Neural progenitor cell (in vitro differentiated cells): ENCODE measurements at regions not wholly inside any gene's neighbourhood (a gene's known extent, or its start where the extent isn't known, plus 50 kb on each side); places are given as distances from the start of the nearest gene placed in this dataset.

ENCODE experiments used
- DNase-seq: peaks from one replicate; pipeline ENCODE4 v3.0.0-alpha.2; 2016; ENCODE audit warnings: low spot score
- H2AFZ ChIP-seq: fragments of 200-600 bp; sonication (generic); replicated peaks from 2 replicates; pipeline ENCODE4 v1.6.1; 2016; ENCODE audit warnings: antibody characterized with exemption
- H3F3A ChIP-seq: fragments of 200-600 bp; sonication (generic); 2 replicates; pipeline ENCODE4 v1.6.1; 2016; ENCODE audit warnings: antibody characterized with exemption, low read depth
- H3K27ac ChIP-seq: fragments of 200-600 bp; sonication (generic); 2 replicates; pipeline ENCODE4 v1.5.1; 2016; ENCODE audit warnings: mild to moderate bottlenecking
- H3K27me3 ChIP-seq: fragments of 200-600 bp; sonication (generic); 2 replicates; pipeline ENCODE4 v1.6.1; 2016; ENCODE audit warnings: mild to moderate bottlenecking, moderate library complexity
- H3K36me3 ChIP-seq: fragments of 200-600 bp; sonication (generic); 2 replicates; pipeline ENCODE4 v1.5.1; 2016
- H3K4me1 ChIP-seq: fragments of 200-600 bp; sonication (generic); 2 replicates; pipeline ENCODE4 v1.6.1; 2016; ENCODE audit warnings: mixed run types
- H3K4me2 ChIP-seq: fragments of 200-600 bp; sonication (generic); 2 replicates; pipeline ENCODE4 v1.6.1; 2016
- H3K4me3 ChIP-seq: fragments of 200-600 bp; sonication (generic); 2 replicates; pipeline ENCODE4 v1.5.1; 2016
- H3K79me2 ChIP-seq: fragments of 200-600 bp; sonication (generic); 2 replicates; pipeline ENCODE4 v1.6.1; 2016; ENCODE audit warnings: low read depth
- H3K9ac ChIP-seq: fragments of 200-600 bp; sonication (generic); 2 replicates; pipeline ENCODE4 v1.6.1; 2016
- H3K9me3 ChIP-seq: fragments of 200-600 bp; sonication (generic); 2 replicates; pipeline ENCODE4 v1.5.1; 2016; ENCODE audit warnings: low read depth
- H4K20me1 ChIP-seq: fragments of 200-600 bp; sonication (generic); 2 replicates; pipeline ENCODE4 v1.6.1; 2016; ENCODE audit warnings: low read depth
- H3K27ac Mint-ChIP-seq: 3 replicates; pipeline ENCODE4 v1.8.0; 2021; ENCODE audit warnings: mixed read lengths
- H3K27me3 Mint-ChIP-seq: 2 replicates; pipeline ENCODE4 v1.8.0; 2022; ENCODE audit warnings: low read depth, mild to moderate bottlenecking, inconsistent platforms, moderate library complexity, mixed read lengths; ENCODE audit not compliant: insufficient read depth
- H3K36me3 Mint-ChIP-seq: 3 replicates; pipeline ENCODE4 v1.8.0; 2021; ENCODE audit warnings: mixed read lengths
- H3K4me1 Mint-ChIP-seq: 3 replicates; pipeline ENCODE4 v1.8.0; 2021; ENCODE audit warnings: mixed read lengths
- H3K4me3 Mint-ChIP-seq: 3 replicates; pipeline ENCODE4 v1.8.0; 2021; ENCODE audit warnings: mild to moderate bottlenecking, moderate library complexity, mixed read lengths
- H3K9me3 Mint-ChIP-seq: 3 replicates; pipeline ENCODE4 v1.8.0; 2020; ENCODE audit warnings: mixed read lengths
- CTCF ChIP-seq: fragments of 200-600 bp; sonication (generic); IDR thresholded peaks from 2 replicates; pipeline ENCODE4 v1.5.1; 2017; ENCODE audit warnings: antibody characterized with exemption, mild to moderate bottlenecking
- EZH2 ChIP-seq: fragments of 200-600 bp; sonication (generic); IDR thresholded peaks from 2 replicates; pipeline ENCODE4 v1.6.1; 2017; ENCODE audit warnings: antibody characterized with exemption, mild to moderate bottlenecking, moderate library complexity
- EZH2phosphoT487 ChIP-seq: fragments of 200-600 bp; sonication (generic); IDR thresholded peaks from 2 replicates; pipeline ENCODE4 v1.6.1; 2017; ENCODE audit warnings: antibody characterized with exemption

DNA sequence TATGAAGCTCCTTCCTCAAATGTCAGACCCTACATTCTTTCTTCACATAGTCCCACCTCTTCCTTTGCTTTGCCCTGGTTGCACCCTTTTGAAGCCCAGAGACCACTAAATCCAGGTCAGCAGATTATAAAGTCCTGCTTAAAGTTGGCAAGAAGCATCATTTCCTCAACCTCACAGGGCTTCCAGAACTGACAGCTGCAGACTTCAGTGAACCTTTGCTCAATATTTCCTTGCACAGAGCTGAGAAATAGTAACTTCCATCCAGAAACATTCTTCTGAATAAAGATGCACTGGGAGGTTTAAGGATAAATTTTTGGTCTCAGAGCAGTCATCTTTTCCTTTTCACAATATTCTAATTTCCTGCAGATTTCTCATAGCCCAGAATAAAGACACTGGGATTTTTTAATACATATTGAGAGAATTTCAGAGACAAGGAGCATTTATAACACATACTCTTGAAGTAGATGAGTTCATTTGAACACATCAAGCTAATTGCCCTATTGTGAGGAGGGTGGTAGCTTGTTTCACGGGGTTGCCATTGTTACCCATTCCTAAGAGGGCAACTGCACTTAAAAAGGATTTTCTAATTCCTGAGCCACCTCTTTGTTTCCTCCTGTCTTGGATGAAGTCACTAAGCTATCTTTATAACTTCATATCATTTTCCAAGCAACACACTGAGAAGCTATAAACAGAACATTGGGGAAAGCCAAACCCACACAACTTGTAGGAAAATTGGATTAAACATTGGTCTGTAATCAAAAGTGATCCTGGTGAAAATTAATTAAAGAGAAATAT is 150.2 kb upstream of the PLN start:
- H3K27me3 Mint-ChIP-seq: no peaks in the 10 kb centered on the region
- Histone ChIP-seq H3K27me3 (no peaks in the 10 kb centered on the region), H3F3A (no peaks in the 10 kb centered on the region), H2AFZ (no peak overlapping the region), H3K4me2 (peak overlapping the region; percentile 21), H3K4me3 (no peak overlapping the region), H3K79me2 (no peaks in the 10 kb centered on the region), H3K4me1 (peaks cover 12% of the 10 kb centered on the region), H3K27ac (no peak overlapping the region), H3K36me3 (no peaks in the 10 kb centered on the region), H4K20me1 (no peaks in the 10 kb centered on the region), H3K9me3 (no peaks in the 10 kb centered on the region), H3K9ac (no peak overlapping the region)
- no peak overlapping the region for H3K27ac Mint-ChIP-seq
- TF ChIP-seq CTCF (no peak), EZH2 (no peak), EZH2phosphoT487 (no peak)
- no peak overlapping the region for H3K4me3 Mint-ChIP-seq
- H3K36me3 Mint-ChIP-seq: no peaks in the 10 kb centered on the region
- peak; percentile 61 for DNase-seq
- peaks cover 15% of the 10 kb centered on the region for H3K4me1 Mint-ChIP-seq
- peaks cover 3% of the 10 kb centered on the region for H3K9me3 Mint-ChIP-seq

DNA sequence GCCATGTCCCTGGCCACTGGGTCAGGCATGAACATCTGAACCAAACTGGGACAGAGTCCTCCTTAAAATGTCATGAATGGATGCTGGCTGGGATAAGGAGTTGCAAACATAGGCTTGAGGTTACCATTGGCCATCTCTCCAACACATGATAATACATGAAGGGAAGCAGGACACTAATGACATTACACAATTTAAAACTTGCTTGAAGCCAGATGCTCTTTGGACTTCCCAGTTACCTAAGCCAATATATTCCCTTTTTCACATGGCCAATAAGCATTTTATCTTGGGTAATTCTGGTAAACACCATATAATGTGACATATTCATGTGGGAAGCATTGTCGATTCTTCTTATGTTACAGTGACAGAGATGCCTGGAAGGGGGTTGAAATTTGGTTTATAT is 148.0 kb upstream of the PLN start:
- no peak overlapping the region for H3K4me2 ChIP-seq
- no peak overlapping the region for H3K4me3 Mint-ChIP-seq
- DNase-seq: no peak
- H3K4me1 Mint-ChIP-seq: peaks cover 15% of the 10 kb centered on the region
- H3K27me3 ChIP-seq: no peaks in the 10 kb centered on the region
- H2AFZ ChIP-seq: no peak overlapping the region
- H3K36me3 Mint-ChIP-seq: no peaks in the 10 kb centered on the region
- no peaks in the 10 kb centered on the region for H3K9me3 ChIP-seq
- H3K27ac Mint-ChIP-seq: no peak overlapping the region
- H3K4me3 ChIP-seq: no peak overlapping the region
- H3K4me1 ChIP-seq: peaks cover 12% of the 10 kb centered on the region
- H3K9ac ChIP-seq: no peak overlapping the region
- H3K9me3 Mint-ChIP-seq: no peaks in the 10 kb centered on the region
- no peaks in the 10 kb centered on the region for H3K36me3 ChIP-seq
- no peaks in the 10 kb centered on the region for H4K20me1 ChIP-seq
- H3K27me3 Mint-ChIP-seq: no peaks in the 10 kb centered on the region
- H3F3A ChIP-seq: no peaks in the 10 kb centered on the region
- no peak overlapping the region for H3K27ac ChIP-seq
- no peaks in the 10 kb centered on the region for H3K79me2 ChIP-seq
- TF ChIP-seq EZH2phosphoT487 (no peak), EZH2 (no peak), CTCF (no peak)

DNA sequence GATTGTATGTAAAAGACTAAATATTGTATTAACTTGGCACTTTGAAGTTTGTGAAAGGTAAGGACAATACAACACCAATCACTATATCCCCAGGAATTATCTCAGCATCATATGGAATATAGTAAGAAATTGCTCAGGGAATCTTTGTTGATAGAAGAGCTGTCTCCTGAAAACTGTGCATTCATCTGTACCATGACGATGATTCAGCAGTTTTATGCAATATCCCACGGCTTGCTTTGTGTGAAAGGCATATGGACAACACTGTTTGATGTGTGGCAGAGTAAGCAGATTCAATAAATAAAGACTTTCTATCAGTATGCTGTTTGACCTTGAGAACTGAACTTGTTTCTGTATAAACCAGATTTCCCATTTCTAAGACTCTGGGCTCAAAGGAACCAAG is 147.5 kb upstream of the PLN start:
- Mint-ChIP-seq H3K4me1 (peaks cover 15% of the 10 kb centered on the region), H3K9me3 (no peaks in the 10 kb centered on the region), H3K4me3 (no peak overlapping the region), H3K27ac (no peak overlapping the region), H3K36me3 (no peaks in the 10 kb centered on the region), H3K27me3 (no peaks in the 10 kb centered on the region)
- H3K4me3 ChIP-seq: no peak overlapping the region
- no peak overlapping the region for H3K4me2 ChIP-seq
- H3K36me3 ChIP-seq: no peaks in the 10 kb centered on the region
- peaks cover 12% of the 10 kb centered on the region for H3K4me1 ChIP-seq
- DNase-seq: no peak
- H3K79me2 ChIP-seq: no peaks in the 10 kb centered on the region
- TF ChIP-seq EZH2phosphoT487 (no peak), CTCF (no peak), EZH2 (no peak)
- H4K20me1 ChIP-seq: no peaks in the 10 kb centered on the region
- H3F3A ChIP-seq: no peaks in the 10 kb centered on the region
- no peaks in the 10 kb centered on the region for H3K9me3 ChIP-seq
- H3K27me3 ChIP-seq: no peaks in the 10 kb centered on the region
- no peak overlapping the region for H3K9ac ChIP-seq
- no peak overlapping the region for H2AFZ ChIP-seq
- no peak overlapping the region for H3K27ac ChIP-seq
